ENCODE measurements at regions not wholly inside any gene's neighbourhood (a gene's known extent, or its start where the extent isn't known, plus 50 kb on each side); places are given as distances from the start of the nearest gene placed in this dataset.
A peak's percentile ranks its signal among the peaks of the same experiment; 100 is the strongest.

- TF ChIP-seq CTCF (conservative IDR thresholded peaks at IDR 0.05), result no peak
- no peak overlapping the region for H3K27ac ChIP-seq
Observed at GRCh38 chr17:6352016-6352415, 82.9 kb downstream of the AIPL1 start.

GRCh38 chr17:6350806-6351205, 84.1 kb downstream of the AIPL1 start:
- no peak for TF ChIP-seq CTCF (conservative IDR thresholded peaks at IDR 0.05)
- no peak overlapping the region for H3K27ac ChIP-seq

GRCh38 chr17:6348891-6349290, 86.0 kb downstream of the AIPL1 start:
- no peak for TF ChIP-seq CTCF (conservative IDR thresholded peaks at IDR 0.05)
- H3K27ac ChIP-seq, result peak overlapping the region; percentile 50

- no peak for TF ChIP-seq CTCF (conservative IDR thresholded peaks at IDR 0.05)
Observed at GRCh38 chr17:6347776-6348175, 87.1 kb downstream of the AIPL1 start.

GRCh38 chr17:6346986-6347385, 87.9 kb downstream of the AIPL1 start:
- peak overlapping the region; percentile 42 for H3K27ac ChIP-seq
- TF ChIP-seq CTCF (conservative IDR thresholded peaks at IDR 0.05), result no peak

More at GRCh38 chr17:6347776-6348175, 87.1 kb downstream of the AIPL1 start:
- peak overlapping the region; percentile 50 for H3K27ac ChIP-seq

- peak overlapping the region; percentile 42 for H3K27ac ChIP-seq
- no peak for TF ChIP-seq CTCF (conservative IDR thresholded peaks at IDR 0.05)
Observed at GRCh38 chr17:6346156-6346786, 88.7 kb downstream of the AIPL1 start.

GRCh38 chr17:6343736-6344135, 91.2 kb downstream of the AIPL1 start:
- no peak for TF ChIP-seq CTCF (conservative IDR thresholded peaks at IDR 0.05)
- no peak overlapping the region for H3K27ac ChIP-seq

Data from VCaP (cell line).